Stimulated activated CD4-positive, alpha-beta T cell treated with anti-CD3 and anti-CD28 coated beads, Interleukin-4, amount 100 ng/mL, for 48 hours (primary cell): ENCODE measurements at regions not wholly inside any gene's neighbourhood (a gene's known extent, or its start where the extent isn't known, plus 50 kb on each side); places are given as distances from the start of the nearest gene placed in this dataset.
"Not testable (repeated sequence)": the region's sequence is repeated elsewhere in the genome, so short reads cannot be mapped to it uniquely, and the experiment has no call there.

Source experiments
- DNase-seq, 2 donors: peaks; one replicate each; pipeline ENCODE4 v3.0.0-alpha.2; 2020; ENCODE audit warnings: low read depth in 2 of 2

GRCh38 chr2:12451726-12452125, 265.0 kb upstream of the TRIB2 start:
- no peak for DNase-seq

GRCh38 chr2:12452185-12452584, 264.6 kb upstream of the TRIB2 start:
- no peak for DNase-seq

DNA sequence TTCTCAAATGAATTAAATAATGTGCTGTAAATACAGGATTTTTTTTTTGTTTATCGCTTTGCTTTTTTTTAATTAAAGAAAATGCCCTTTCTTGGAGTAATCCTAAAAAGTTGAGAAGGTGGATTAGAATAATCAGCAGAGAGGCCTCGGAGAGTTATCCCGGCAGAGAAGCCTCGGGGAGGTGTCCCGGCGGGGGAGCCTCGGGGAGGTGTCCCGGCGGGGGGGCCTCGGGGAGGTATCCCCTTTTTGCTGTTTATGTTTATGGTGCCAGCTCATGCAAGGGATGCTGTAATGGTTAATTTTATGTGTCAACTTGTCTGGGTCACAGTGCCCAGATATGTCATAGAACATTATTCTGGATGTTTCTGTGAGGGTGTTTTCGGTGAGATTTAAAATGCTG, 263.0 kb upstream of the TRIB2 start:
- no peak for DNase-seq

- no peak for DNase-seq
These were observed 261.1 kb upstream of the TRIB2 start for GRCh38 chr2:12455661-12456060.

DNA sequence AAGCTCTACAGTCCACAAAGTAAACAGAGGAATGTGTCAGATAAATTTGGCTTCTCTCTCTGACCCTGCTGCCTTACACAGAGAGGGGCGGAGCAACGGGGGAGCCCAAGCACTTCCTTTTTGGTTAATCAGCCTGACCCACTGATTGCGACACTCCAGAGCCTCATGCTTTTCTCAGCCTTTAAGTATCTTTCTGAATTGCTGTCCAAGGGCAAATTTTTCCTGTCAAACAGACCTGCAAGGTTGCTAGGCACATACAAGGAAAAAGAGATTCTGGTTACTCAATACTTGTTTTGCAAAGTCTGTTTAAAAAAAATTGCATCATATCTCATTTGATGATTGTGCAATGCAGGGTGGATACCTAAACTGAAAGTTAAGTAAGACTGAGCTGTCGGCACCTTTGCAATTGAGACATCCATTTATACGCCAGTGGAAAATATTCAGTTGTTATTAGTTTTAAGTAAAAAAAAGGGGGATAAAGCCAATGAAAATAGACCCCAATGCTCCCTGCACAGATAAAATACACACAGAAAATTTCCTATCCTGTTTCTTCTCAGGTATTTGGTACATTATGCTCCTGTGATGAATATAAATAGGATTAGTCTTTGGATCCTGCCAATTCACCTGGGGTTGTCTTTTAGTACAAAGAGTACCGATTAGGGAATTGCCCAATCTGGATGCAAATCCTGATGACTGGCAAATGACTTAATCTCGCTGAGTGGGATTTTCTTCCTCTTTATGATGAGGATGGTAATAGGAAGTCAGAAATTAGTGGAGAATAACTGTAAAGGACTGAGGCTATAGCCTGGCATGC, 260.2 kb upstream of the TRIB2 start:
- DNase-seq = peak; percentile 49 to 68

DNA sequence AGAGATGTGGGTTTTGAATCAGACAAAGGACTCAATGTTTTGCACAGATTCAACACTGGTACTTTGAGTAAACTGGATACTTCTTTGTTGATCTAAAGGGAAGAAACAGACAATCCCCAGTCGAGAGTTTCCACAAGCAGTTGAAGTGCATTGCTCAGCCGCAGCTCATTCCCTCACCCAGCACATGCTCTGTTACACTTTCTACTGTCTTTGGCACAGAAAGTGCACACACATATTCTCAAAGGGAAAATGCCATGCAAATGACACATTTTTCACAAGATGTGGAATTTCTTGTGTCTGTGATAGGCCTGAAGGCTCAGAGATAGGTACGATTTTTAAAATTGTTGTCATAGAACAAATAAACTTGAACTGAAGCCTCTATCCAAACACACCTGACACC, 258.9 kb upstream of the TRIB2 start:
- no peak for DNase-seq

DNA sequence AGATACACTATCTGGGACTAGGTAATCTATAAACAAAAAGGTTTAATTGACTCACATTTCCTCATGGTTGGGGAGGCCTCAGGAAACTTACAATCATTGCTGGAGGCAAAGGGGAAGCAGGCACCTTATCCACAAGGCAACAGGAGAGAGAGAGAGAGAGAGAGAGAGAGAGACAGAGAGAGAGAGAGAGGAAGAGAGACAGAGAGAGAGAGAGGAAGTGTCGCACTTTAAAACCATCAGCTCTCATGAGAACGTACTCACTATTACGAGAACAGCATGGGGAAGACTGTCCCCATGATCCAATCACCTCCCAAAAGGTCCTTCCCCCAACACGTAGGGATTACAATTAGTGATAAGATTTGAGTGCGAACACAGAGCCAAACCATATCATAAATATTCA, 253.5 kb upstream of the TRIB2 start:
- no peak for DNase-seq

GRCh38 chr2:12465631-12466135, 251.1 kb upstream of the TRIB2 start:
- no peak for DNase-seq

GRCh38 chr2:12467303-12467702, 249.4 kb upstream of the TRIB2 start:
- DNase-seq = no peak

DNA sequence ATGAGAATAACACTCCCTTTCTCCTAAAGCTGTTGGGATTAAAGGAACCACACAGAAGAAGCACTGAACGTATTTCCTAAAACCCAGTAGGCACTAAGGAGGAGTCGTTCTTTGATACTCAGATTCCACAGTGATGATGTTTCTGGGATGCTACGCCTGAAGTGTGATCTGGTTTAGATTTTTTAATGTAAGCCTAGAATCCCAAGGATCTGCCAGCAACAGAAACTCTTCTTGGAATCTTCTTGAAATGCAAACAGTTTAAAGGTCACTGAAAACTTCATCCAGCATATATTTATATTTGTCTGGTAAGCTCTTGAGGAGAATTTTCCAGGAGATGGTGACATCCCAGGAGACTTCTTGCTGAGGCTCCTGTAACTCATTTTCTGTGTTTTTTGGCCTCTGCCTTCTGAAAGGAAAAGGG, 247.6 kb upstream of the TRIB2 start:
- DNase-seq = no peak

GRCh38 chr2:12472265-12472664, 244.5 kb upstream of the TRIB2 start:
- DNase-seq = not testable (repeated sequence)

DNA sequence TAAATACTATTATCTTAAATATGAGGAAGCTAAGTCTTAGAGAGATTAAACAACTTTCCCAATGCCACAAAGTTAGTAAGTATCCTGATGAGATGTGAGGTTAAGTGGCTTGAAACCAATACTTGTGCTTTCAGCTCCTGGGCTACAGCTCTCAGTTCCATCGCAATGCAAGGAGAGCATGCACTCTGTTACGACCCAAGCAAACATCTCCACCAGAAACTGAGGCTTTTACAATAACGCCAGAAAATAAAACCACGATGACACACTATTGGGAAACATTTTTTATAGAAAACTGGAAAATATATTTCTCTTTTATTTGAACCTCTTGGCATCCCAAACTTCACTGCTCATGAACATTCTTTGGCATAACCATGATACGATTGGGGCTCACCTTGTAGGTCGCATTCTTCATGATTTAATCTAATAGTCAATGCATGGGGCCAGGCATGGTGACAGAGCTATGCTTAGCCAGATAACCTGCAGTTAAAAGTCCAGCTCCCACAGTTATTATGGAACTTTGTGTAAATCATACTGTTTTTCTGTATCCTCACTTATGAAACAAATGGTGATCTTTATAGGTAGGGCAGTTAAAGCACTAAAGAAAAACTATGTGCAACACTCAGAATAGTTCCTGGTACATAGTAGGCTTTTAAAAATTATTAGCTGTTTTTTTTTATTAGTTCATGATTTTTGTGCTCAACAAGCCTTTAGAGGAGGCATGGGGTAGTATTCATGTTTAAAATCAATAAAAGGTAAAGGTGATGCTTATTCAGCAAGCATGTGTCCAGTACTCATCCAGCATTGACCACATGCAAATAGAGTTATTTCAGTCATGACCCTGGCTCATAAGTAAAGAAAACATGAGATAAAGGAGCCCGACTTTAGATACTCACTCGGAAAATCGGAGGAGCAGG, 238.3 kb upstream of the TRIB2 start:
- no peak for DNase-seq

DNA sequence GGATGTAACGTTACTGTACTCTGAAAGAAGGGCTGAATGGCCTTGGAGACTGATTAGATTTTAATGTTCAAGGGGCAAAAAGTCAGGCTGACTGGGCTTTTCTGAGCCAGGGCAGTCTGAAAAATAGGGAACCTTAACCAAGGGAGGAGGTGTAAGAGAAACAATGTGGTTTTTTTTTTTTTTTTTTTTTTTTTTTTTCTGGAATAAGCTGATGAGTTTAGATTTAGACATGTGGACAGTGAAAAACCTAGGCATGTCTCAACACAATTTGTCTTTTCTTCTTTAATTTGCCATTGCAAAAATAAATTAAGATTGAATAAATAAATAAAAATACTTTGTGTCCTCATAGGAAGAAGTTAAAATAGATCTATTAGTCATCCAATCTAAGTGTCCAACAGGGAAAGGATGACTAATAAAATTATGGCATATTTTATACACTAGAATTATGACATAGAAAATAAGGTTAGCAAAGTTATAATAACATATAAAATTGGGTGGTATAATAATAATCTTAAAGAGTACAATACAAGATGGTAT, 237.6 kb upstream of the TRIB2 start:
- no peak for DNase-seq

- DNase-seq = no peak
These were observed 232.1 kb upstream of the TRIB2 start for GRCh38 chr2:12484536-12485115.

GRCh38 chr2:12486205-12487118, 230.3 kb upstream of the TRIB2 start:
- DNase-seq = no peak

- no peak for DNase-seq
These were observed 229.3 kb upstream of the TRIB2 start for GRCh38 chr2:12487253-12488004.

- DNase-seq = peak in 1 of 2 donors; percentile 32
These were observed 228.1 kb upstream of the TRIB2 start for GRCh38 chr2:12488352-12489318.

DNA sequence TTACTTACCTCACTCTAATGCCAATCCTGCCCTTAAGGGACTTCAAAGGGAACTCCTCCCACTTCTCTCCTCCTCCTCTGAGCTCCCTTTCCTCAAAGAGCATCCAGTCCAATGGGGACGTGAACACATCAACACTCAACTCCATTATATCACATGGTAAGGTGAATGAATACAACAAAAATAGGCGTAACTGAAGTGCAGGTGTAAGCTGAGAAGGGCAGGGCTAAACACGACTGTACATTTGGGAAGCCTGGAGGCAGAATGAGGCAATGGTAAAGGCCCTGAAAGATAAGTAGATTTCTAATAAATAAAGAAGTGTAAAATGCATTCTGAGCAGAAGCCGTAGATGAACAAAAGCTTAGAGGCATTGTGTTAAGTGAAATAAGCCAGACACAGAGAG, 226.1 kb upstream of the TRIB2 start:
- no peak for DNase-seq

DNA sequence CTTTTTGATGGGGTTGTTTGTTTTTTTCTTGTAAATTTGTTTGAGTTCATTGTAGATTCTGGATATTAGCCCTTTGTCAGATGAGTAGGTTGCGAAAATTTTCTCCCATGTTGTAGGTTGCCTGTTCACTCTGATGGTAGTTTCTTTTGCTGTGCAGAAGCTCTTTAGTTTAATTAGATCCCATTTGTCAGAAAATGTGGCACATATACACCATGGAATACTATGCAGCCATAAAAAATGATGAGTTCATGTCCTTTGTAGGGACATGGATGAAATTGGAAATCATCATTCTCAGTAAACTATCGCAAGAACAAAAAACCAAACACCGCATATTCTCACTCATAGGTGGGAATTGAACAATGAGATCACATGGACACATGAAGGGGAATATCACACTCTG, 224.4 kb upstream of the TRIB2 start:
- DNase-seq = not testable (repeated sequence)
